ENCODE measurements at regions not wholly inside any gene's neighbourhood (a gene's known extent, or its start where the extent isn't known, plus 50 kb on each side); places are given as distances from the start of the nearest gene placed in this dataset.

- peaks cover 0 to 10% (median 0%) of the 10 kb centered on the region in 3 donors for H3K4me1 ChIP-seq
- no peaks in the 10 kb centered on the region for H3K36me3 ChIP-seq
- no peaks in the 10 kb centered on the region for H3K9me3 ChIP-seq
- 20 to 68% methylated on average over 1 to 3 of the region's 3 CpGs for WGBS, 2 donors (ENCODE audit: low coverage in 1 of 2)
- H3K27me3 ChIP-seq, result no peaks in the 10 kb centered on the region
- H3K27ac ChIP-seq, result no peak overlapping the region
- ATAC-seq, result no peak
- TF ChIP-seq POLR2A (IDR thresholded peaks at IDR 0.05) (no peak), EP300 (IDR thresholded peaks at IDR 0.05) (no peak), POLR2AphosphoS5 (IDR thresholded peaks at IDR 0.05) (no peak)
- TF ChIP-seq, protein P1, sequence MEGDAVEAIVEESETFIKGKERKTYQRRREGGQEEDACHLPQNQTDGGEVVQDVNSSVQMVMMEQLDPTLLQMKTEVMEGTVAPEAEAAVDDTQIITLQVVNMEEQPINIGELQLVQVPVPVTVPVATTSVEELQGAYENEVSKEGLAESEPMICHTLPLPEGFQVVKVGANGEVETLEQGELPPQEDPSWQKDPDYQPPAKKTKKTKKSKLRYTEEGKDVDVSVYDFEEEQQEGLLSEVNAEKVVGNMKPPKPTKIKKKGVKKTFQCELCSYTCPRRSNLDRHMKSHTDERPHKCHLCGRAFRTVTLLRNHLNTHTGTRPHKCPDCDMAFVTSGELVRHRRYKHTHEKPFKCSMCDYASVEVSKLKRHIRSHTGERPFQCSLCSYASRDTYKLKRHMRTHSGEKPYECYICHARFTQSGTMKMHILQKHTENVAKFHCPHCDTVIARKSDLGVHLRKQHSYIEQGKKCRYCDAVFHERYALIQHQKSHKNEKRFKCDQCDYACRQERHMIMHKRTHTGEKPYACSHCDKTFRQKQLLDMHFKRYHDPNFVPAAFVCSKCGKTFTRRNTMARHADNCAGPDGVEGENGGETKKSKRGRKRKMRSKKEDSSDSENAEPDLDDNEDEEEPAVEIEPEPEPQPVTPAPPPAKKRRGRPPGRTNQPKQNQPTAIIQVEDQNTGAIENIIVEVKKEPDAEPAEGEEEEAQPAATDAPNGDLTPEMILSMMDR (IDR thresholded peaks at IDR 0.05), result no peak
- H3K4me3 ChIP-seq, result no peak overlapping the region
These were observed 121.2 kb upstream of the TNR start for GRCh38 chr1:175864625-175865024.

DNA sequence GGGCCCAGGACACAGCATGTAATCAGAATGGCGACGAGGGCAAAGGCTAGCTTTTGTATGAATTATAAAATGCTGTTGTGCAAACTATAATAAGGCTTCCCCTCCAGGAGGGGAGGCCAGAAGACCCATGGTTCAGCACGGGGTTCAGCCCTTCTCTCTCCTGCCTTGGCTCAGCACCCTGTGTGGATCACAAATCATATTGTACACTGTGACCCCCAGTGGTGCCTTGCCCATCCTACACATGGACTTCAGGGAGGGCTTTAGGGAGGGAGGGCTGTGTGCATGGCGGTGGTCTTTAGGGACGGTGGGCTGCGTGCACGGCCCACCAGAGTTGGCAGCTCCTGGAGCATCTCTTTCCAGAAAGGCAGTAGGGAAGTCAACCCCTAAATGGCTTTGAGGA lies 120.8 kb upstream of the TNR start:
- TF ChIP-seq EP300 (IDR thresholded peaks at IDR 0.05), result no peak
- TF ChIP-seq POLR2AphosphoS5 (IDR thresholded peaks at IDR 0.05), result no peak
- TF ChIP-seq, protein P1 (IDR thresholded peaks at IDR 0.05), result no peak
- TF ChIP-seq POLR2A (IDR thresholded peaks at IDR 0.05), result no peak
- Histone ChIP-seq H3K27ac (no peak overlapping the region), H3K4me1 (peaks cover 0 to 10% (median 0%) of the 10 kb centered on the region in 3 donors), H3K27me3 (no peaks in the 10 kb centered on the region), H3K4me3 (no peak overlapping the region), H3K36me3 (no peaks in the 10 kb centered on the region), H3K9me3 (no peaks in the 10 kb centered on the region)
- WGBS, 2 donors (ENCODE audit: low coverage in 1 of 2), result 97% methylated on average over 7 of the region's 7 CpGs; no CpG with 5 or more reads in 1 of the 2 donors
- no peak for ATAC-seq

GRCh38 chr1:175863299-175864050 lies 120.1 kb upstream of the TNR start:
- Histone ChIP-seq H3K4me3 (no peak overlapping the region), H3K9me3 (no peaks in the 10 kb centered on the region), H3K27me3 (no peaks in the 10 kb centered on the region), H3K4me1 (peaks cover 0 to 10% (median 0%) of the 10 kb centered on the region in 3 donors), H3K27ac (no peak overlapping the region), H3K36me3 (no peaks in the 10 kb centered on the region)
- TF ChIP-seq POLR2AphosphoS5 (IDR thresholded peaks at IDR 0.05) (no peak), EP300 (IDR thresholded peaks at IDR 0.05) (no peak), POLR2A (IDR thresholded peaks at IDR 0.05) (no peak)
- TF ChIP-seq, protein P1 (IDR thresholded peaks at IDR 0.05), result no peak
- 78 to 81% methylated on average over 4 to 11 of the region's 14 CpGs for WGBS, 2 donors (ENCODE audit: low coverage in 1 of 2)
- no peak for ATAC-seq

DNA sequence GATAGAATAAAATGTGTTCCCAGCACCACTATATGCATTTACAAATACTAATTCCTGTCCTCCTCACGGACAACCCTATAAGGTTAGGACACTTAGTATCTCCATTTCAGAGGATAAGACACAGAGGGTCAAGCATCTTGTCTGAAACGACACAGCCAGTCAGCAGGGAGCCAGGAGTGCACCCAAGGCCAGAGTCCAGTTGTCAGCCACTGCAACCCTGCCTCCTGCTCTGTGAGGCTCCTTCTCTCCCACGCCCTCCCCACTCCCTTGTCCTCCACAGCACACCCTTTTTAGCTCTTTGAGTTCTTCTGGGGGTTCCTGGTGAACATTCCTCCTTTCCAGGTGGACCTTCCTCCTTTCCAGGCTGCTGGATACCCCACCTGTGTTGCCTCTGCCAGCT lies 119.0 kb upstream of the TNR start:
- no peaks in the 10 kb centered on the region for H3K36me3 ChIP-seq
- H3K9me3 ChIP-seq, result no peaks in the 10 kb centered on the region
- peaks cover 0 to 10% (median 0%) of the 10 kb centered on the region in 3 donors for H3K4me1 ChIP-seq
- 69 to 100% methylated on average over 1 to 2 of the region's 3 CpGs for WGBS, 2 donors (ENCODE audit: low coverage in 1 of 2)
- H3K27ac ChIP-seq, result no peak overlapping the region
- ATAC-seq, result no peak
- TF ChIP-seq POLR2AphosphoS5 (IDR thresholded peaks at IDR 0.05) (no peak), EP300 (IDR thresholded peaks at IDR 0.05) (no peak), POLR2A (IDR thresholded peaks at IDR 0.05) (no peak)
- TF ChIP-seq, protein P1 (IDR thresholded peaks at IDR 0.05), result no peak
- H3K4me3 ChIP-seq, result no peak overlapping the region
- H3K27me3 ChIP-seq, result no peaks in the 10 kb centered on the region

Data from gastroesophageal sphincter (tissue), 4 donors.